HL-60 (cell line): ENCODE measurements at regions not wholly inside any gene's neighbourhood (a gene's known extent, or its start where the extent isn't known, plus 50 kb on each side); places are given as distances from the start of the nearest gene placed in this dataset.

ENCODE experiments used
- DNase-seq, 2 experiments: peaks; one replicate each; pipeline ENCODE4 v3.0.0-alpha.2; 2010 to 2020; ENCODE audit warnings: low read depth in 1 of 2, low spot score in 1 of 2
- H3K27ac ChIP-seq: fragments of 250-450 bp; sonication (Bioruptor Pico); replicated peaks from 2 replicates; pipeline ENCODE4 v1.5.1; 2020; ENCODE audit warnings: mild to moderate bottlenecking, moderate library complexity
- H3K27me3 ChIP-seq: fragments of 250-450 bp; sonication (Bioruptor Pico); 2 replicates; pipeline ENCODE4 v1.5.1; 2021; ENCODE audit warnings: mild to moderate bottlenecking, moderate library complexity; ENCODE audit not compliant: insufficient read depth, poor library complexity, severe bottlenecking
- H3K4me3 ChIP-seq: replicated peaks from 2 replicates; pipeline ENCODE4 v1.5.1; 2011; ENCODE audit warnings: mild to moderate bottlenecking, control low read depth, low read length; ENCODE audit not compliant: insufficient read depth
- CTCF ChIP-seq: IDR thresholded peaks from one replicate; pipeline ENCODE4 v1.5.1; 2011; ENCODE audit warnings: low read length, control low read depth, inconsistent platforms; ENCODE audit not compliant: insufficient read depth
- GABPA ChIP-seq: IDR thresholded peaks from 2 replicates; pipeline ENCODE4 v1.6.1; 2012; ENCODE audit warnings: low read depth
- POLR2AphosphoS5 ChIP-seq: IDR thresholded peaks from 2 replicates; pipeline ENCODE4 v1.6.1; 2012; ENCODE audit warnings: low read depth
- SPI1 ChIP-seq: IDR thresholded peaks from 2 replicates; pipeline ENCODE4 v1.6.1; 2012; ENCODE audit warnings: low read depth, mild to moderate bottlenecking, borderline replicate concordance
- TF ChIP-seq, protein P1 (sequence below): IDR thresholded peaks from 2 replicates; pipeline ENCODE4 v1.6.1; 2012; ENCODE audit warnings: low read depth; ENCODE audit not compliant: insufficient replicate concordance

DNA sequence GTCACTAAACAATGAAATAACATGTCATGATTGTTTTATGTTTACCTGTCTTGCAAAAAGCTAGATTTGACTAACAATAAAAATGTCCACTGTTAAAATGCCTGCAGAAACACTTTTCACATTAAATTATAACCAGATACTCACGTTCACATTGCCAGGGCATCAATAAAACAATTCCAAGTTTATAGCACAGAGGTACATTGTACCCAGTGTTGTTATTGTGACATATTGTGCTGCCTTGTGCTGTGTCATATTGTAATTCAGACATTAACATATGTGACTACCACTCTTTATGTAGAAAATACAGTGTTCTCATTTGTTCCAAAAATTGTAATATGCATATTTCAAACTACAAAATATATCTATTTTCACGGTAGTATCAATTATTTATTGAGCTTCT lies 766.1 kb downstream of the NCAM2 start:
- Histone ChIP-seq H3K4me3 (no peak overlapping the region), H3K27me3 (no peaks in the 10 kb centered on the region), H3K27ac (no peak overlapping the region)
- TF ChIP-seq SPI1 (no peak), POLR2AphosphoS5 (no peak), CTCF (no peak), GABPA (no peak)
- TF ChIP-seq, protein P1, sequence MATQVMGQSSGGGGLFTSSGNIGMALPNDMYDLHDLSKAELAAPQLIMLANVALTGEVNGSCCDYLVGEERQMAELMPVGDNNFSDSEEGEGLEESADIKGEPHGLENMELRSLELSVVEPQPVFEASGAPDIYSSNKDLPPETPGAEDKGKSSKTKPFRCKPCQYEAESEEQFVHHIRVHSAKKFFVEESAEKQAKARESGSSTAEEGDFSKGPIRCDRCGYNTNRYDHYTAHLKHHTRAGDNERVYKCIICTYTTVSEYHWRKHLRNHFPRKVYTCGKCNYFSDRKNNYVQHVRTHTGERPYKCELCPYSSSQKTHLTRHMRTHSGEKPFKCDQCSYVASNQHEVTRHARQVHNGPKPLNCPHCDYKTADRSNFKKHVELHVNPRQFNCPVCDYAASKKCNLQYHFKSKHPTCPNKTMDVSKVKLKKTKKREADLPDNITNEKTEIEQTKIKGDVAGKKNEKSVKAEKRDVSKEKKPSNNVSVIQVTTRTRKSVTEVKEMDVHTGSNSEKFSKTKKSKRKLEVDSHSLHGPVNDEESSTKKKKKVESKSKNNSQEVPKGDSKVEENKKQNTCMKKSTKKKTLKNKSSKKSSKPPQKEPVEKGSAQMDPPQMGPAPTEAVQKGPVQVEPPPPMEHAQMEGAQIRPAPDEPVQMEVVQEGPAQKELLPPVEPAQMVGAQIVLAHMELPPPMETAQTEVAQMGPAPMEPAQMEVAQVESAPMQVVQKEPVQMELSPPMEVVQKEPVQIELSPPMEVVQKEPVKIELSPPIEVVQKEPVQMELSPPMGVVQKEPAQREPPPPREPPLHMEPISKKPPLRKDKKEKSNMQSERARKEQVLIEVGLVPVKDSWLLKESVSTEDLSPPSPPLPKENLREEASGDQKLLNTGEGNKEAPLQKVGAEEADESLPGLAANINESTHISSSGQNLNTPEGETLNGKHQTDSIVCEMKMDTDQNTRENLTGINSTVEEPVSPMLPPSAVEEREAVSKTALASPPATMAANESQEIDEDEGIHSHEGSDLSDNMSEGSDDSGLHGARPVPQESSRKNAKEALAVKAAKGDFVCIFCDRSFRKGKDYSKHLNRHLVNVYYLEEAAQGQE = no peak
- no peak for DNase-seq

GRCh38 chr21:21767276-21767675 lies 769.1 kb downstream of the NCAM2 start:
- TF ChIP-seq, protein P1 = no peak
- no peak for TF ChIP-seq CTCF
- no peak for TF ChIP-seq GABPA
- TF ChIP-seq SPI1 = no peak
- no peak for TF ChIP-seq POLR2AphosphoS5
- Histone ChIP-seq H3K27me3 (no peaks in the 10 kb centered on the region), H3K4me3 (no peak overlapping the region), H3K27ac (no peak overlapping the region)
- DNase-seq = no peak

DNA sequence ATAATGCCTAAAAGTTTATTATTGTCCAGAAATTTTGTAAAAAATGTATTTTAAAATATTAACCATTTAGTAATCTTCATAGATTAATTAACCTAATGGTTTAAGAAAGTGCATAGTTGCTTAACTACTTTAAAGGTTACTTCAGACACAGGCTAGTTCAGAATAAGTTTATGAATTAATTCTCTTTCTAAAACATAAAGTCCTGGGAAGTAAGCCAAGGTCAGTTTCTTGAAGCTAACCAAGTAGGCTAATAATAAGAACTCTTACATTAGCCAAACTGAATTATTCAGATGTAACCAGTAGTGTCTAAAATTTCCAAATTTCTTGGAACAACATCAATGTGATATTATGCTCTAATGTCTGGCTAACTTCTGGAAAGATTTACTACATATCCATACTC lies 790.4 kb downstream of the NCAM2 start:
- DNase-seq = no peak
- H3K27ac ChIP-seq = no peak overlapping the region
- TF ChIP-seq POLR2AphosphoS5 (no peak), CTCF (no peak), SPI1 (no peak), GABPA (no peak)
- TF ChIP-seq, protein P1 = no peak
- no peak overlapping the region for H3K4me3 ChIP-seq
- H3K27me3 ChIP-seq = no peaks in the 10 kb centered on the region
